Ovary (tissue), 3 donors: ENCODE measurements at regions not wholly inside any gene's neighbourhood (a gene's known extent, or its start where the extent isn't known, plus 50 kb on each side); places are given as distances from the start of the nearest gene placed in this dataset.

Experiments used
- CTCF ChIP-seq, 3 donors: fragments of 450-650 bp in 2 of 3; fragments of 200-600 bp in 1 of 3; IDR thresholded peaks; one replicate each; pipeline versions ENCODE4 v1.5.1 to v1.8.0; 2016 to 2022; ENCODE audit warnings: antibody characterized with exemption in 3 of 3, mild to moderate bottlenecking in 1 of 3
- POLR2A ChIP-seq: fragments of 450-650 bp; IDR thresholded peaks from one replicate; pipeline ENCODE4 v1.6.1; 2017; ENCODE audit warnings: antibody characterized with exemption, mild to moderate bottlenecking, moderate library complexity
- donor health status: DM: no; HTN: no; CAD: no.

- TF ChIP-seq CTCF (IDR thresholded peaks at IDR 0.05) (no peak), POLR2A (no peak)
These were observed 125.9 kb downstream of the BCL2L11 start for GRCh38 chr2:111246620-111247061.
